Immature natural killer cell (primary cell): ENCODE measurements at regions not wholly inside any gene's neighbourhood (a gene's known extent, or its start where the extent isn't known, plus 50 kb on each side); places are given as distances from the start of the nearest gene placed in this dataset.

Source experiments
- DNase-seq, 3 donors: peaks; one replicate each; pipeline ENCODE4 v3.0.0; 2022; ENCODE audit warnings: mixed read lengths in 1 of 3
- H3K27ac Mint-ChIP-seq, 6 donors: one replicate each; pipeline ENCODE4 v1.8.0; 2020; ENCODE audit warnings: mixed read lengths in 6 of 6, mild to moderate bottlenecking in 5 of 6, inconsistent platforms in 4 of 6, moderate library complexity in 3 of 6
- H3K27me3 Mint-ChIP-seq, 3 donors: one replicate each; pipeline ENCODE4 v1.8.0; 2020 to 2021; ENCODE audit warnings: low read depth in 3 of 3, mild to moderate bottlenecking in 3 of 3, mixed read lengths in 3 of 3, moderate library complexity in 3 of 3, inconsistent platforms in 1 of 3
- H3K36me3 Mint-ChIP-seq, 3 donors: one replicate each; pipeline ENCODE4 v1.8.0; 2020; ENCODE audit warnings: mixed read lengths in 3 of 3, inconsistent platforms in 2 of 3, mild to moderate bottlenecking in 2 of 3
- H3K4me1 Mint-ChIP-seq, 2 donors: one replicate each; pipeline ENCODE4 v1.8.0; 2020; ENCODE audit warnings: inconsistent platforms in 2 of 2, mild to moderate bottlenecking in 2 of 2, mixed read lengths in 2 of 2, moderate library complexity in 1 of 2
- H3K4me3 Mint-ChIP-seq, 5 donors: one replicate each; pipeline ENCODE4 v1.8.0; 2020; ENCODE audit warnings: mild to moderate bottlenecking in 5 of 5, mixed read lengths in 5 of 5, inconsistent platforms in 3 of 5, moderate library complexity in 3 of 5
- H3K9me3 Mint-ChIP-seq, 6 donors: one replicate each; pipeline ENCODE4 v1.8.0; 2020; ENCODE audit warnings: mild to moderate bottlenecking in 6 of 6, mixed read lengths in 6 of 6, inconsistent platforms in 4 of 6, moderate library complexity in 3 of 6

- no peak overlapping the region for H3K27ac Mint-ChIP-seq
- H3K9me3 Mint-ChIP-seq: no peaks in the 10 kb centered on the region
- peaks cover 0 to 21% (median 0%) of the 10 kb centered on the region in 3 donors for H3K27me3 Mint-ChIP-seq
- H3K36me3 Mint-ChIP-seq: no peaks in the 10 kb centered on the region
- H3K4me3 Mint-ChIP-seq: no peak overlapping the region
- H3K4me1 Mint-ChIP-seq: no peaks in the 10 kb centered on the region
- DNase-seq: no peak
Observed at GRCh38 chr18:77482190-77483085, 232.8 kb downstream of the GALR1 start.

DNA sequence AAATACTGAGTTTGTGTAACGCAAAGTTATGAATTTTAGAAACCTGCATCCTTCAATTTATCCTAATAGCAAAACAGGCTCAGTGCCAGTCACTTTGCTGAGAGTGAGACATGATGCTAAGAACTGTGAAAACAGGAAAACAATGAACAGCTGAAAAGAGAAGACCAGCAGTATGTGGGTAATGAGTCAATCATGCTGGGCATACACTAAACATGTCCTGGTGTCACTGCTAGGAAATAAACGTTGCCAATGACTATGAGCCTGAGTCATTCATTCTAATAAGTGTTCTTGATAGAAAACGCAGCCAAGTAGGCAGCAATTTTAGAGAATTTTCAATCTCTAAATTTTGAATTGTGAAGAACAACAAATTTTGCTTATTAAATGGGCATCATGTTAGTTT is 237.3 kb downstream of the GALR1 start:
- no peak overlapping the region for H3K4me3 Mint-ChIP-seq

GRCh38 chr18:77487951-77488740 is 238.5 kb downstream of the GALR1 start:
- Mint-ChIP-seq H3K27me3 (peaks cover 3 to 17% (median 5%) of the 10 kb centered on the region in 3 donors), H3K27ac (no peak overlapping the region), H3K9me3 (no peaks in the 10 kb centered on the region), H3K36me3 (peaks cover 0 to 3% (median 0%) of the 10 kb centered on the region in 3 donors), H3K4me1 (no peaks in the 10 kb centered on the region), H3K4me3 (no peak overlapping the region)
- no peak for DNase-seq

More for the DNA sequence above, 237.3 kb downstream of the GALR1 start:
- Mint-ChIP-seq H3K27ac (no peak overlapping the region), H3K36me3 (peaks cover 0 to 3% (median 0%) of the 10 kb centered on the region in 3 donors), H3K4me1 (no peaks in the 10 kb centered on the region), H3K9me3 (no peaks in the 10 kb centered on the region), H3K27me3 (peaks cover 2 to 17% (median 5%) of the 10 kb centered on the region in 3 donors)
- DNase-seq: no peak

- no peak for DNase-seq
- no peak overlapping the region for H3K4me3 Mint-ChIP-seq
- no peaks in the 10 kb centered on the region for H3K9me3 Mint-ChIP-seq
- H3K27me3 Mint-ChIP-seq: peaks cover 2 to 3% (median 3%) of the 10 kb centered on the region in 3 donors
- no peaks in the 10 kb centered on the region for H3K36me3 Mint-ChIP-seq
- no peaks in the 10 kb centered on the region for H3K4me1 Mint-ChIP-seq
- H3K27ac Mint-ChIP-seq: no peak overlapping the region
Observed at GRCh38 chr18:77495079-77495478, 245.4 kb downstream of the GALR1 start.

DNA sequence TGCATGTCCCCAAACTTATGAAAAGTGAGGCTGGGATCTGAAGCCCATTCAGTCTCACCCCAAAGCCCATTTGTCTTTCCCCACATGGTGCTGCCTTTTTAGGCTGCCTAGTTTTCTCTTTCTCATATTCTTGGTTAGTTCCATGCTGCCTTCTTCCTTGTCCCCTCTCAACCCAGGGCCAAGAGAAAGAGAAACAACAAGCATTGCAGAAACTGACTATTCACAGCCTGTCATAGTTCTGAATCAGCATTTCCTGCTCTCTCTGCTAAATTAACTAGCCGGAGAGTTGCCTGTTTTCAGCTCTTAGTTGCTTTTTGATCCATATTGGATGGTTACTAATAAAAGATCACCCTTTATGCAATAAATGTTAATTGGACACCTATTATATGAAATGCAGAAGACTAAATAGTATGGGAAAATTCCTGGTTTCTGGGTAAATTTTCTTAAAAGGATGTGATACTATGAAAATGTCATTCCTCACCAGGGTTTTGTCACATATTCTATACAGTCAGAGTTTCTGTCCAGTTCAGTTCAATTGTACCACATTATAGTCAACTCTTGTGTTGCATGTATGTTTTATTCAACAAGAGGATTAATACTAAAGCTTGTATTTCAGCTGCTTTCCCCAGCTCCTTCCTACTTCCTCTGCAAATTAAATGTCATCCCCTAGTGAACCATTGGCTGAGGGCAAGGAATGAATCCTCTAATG is 246.5 kb downstream of the GALR1 start:
- Mint-ChIP-seq H3K27me3 (peaks cover 2 to 3% (median 3%) of the 10 kb centered on the region in 3 donors), H3K4me3 (no peak overlapping the region), H3K36me3 (no peaks in the 10 kb centered on the region), H3K27ac (no peak overlapping the region), H3K4me1 (no peaks in the 10 kb centered on the region), H3K9me3 (no peaks in the 10 kb centered on the region)
- DNase-seq: no peak

DNA sequence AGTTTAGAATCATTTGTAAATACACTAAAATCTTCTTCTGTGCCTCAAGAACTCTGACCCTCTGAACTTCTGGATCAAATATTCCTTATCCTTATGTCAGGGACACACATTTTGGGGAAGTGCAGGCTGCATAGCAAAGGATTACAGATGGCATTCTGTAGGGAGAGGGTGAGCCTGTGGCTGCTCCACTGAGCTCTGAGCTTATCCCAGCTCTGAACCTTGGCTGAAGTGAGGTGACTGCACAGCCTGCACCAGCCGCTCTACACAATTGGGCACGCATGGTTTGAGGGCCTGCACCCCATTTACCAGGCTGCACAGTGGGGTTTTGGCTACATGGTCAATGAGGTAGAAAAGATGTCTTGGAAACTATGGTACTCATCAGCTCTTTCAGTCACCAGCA is 251.6 kb downstream of the GALR1 start:
- DNase-seq: no peak
- Mint-ChIP-seq H3K27ac (no peak overlapping the region), H3K36me3 (no peaks in the 10 kb centered on the region)

GRCh38 chr18:77505499-77505898 is 255.9 kb downstream of the GALR1 start:
- Mint-ChIP-seq H3K4me1 (no peaks in the 10 kb centered on the region), H3K36me3 (no peaks in the 10 kb centered on the region), H3K27ac (no peak overlapping the region), H3K9me3 (no peaks in the 10 kb centered on the region), H3K4me3 (no peak overlapping the region), H3K27me3 (peaks cover 0 to 4% (median 3%) of the 10 kb centered on the region in 3 donors)
- DNase-seq: no peak

More for the DNA sequence above, 251.6 kb downstream of the GALR1 start:
- Mint-ChIP-seq H3K9me3 (no peaks in the 10 kb centered on the region), H3K4me1 (no peaks in the 10 kb centered on the region), H3K4me3 (no peak overlapping the region), H3K27me3 (peaks cover 2 to 4% (median 3%) of the 10 kb centered on the region in 3 donors)

DNA sequence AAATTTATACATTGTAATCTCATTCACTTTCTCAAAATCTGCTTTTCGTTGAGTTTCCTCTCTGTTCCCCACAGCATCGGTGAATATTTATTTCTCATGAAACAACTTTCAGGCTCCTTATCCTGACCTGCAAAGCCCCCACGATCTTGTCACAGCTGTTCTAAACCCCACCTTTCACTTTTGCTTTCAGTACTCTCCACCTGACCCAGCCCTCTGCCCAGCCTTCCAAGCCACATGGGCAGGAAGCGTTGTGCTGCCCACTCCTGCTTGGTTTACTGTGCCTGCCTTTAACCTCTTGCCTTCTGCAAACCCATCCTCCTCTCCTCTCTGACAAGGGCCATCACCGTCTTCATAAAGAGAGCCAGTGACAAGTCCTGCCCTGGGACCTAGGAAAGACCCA is 262.5 kb downstream of the GALR1 start:
- H3K4me3 Mint-ChIP-seq: no peak overlapping the region
- H3K4me1 Mint-ChIP-seq: no peaks in the 10 kb centered on the region
- peaks cover 0 to 6% (median under 1%) of the 10 kb centered on the region in 6 donors for H3K9me3 Mint-ChIP-seq
- no peak overlapping the region for H3K27ac Mint-ChIP-seq
- peaks cover 5 to 11% (median 7%) of the 10 kb centered on the region in 3 donors for H3K27me3 Mint-ChIP-seq
- DNase-seq: no peak
- no peaks in the 10 kb centered on the region for H3K36me3 Mint-ChIP-seq

- H3K36me3 Mint-ChIP-seq: no peaks in the 10 kb centered on the region
- H3K4me1 Mint-ChIP-seq: no peaks in the 10 kb centered on the region
- H3K27ac Mint-ChIP-seq: no peak overlapping the region
- H3K27me3 Mint-ChIP-seq: peaks cover 2 to 4% (median 2%) of the 10 kb centered on the region in 3 donors
- peaks cover 0 to 6% (median 2%) of the 10 kb centered on the region in 6 donors for H3K9me3 Mint-ChIP-seq
- no peak for DNase-seq
- H3K4me3 Mint-ChIP-seq: no peak overlapping the region
Observed at GRCh38 chr18:77517901-77518300, 268.3 kb downstream of the GALR1 start.

DNA sequence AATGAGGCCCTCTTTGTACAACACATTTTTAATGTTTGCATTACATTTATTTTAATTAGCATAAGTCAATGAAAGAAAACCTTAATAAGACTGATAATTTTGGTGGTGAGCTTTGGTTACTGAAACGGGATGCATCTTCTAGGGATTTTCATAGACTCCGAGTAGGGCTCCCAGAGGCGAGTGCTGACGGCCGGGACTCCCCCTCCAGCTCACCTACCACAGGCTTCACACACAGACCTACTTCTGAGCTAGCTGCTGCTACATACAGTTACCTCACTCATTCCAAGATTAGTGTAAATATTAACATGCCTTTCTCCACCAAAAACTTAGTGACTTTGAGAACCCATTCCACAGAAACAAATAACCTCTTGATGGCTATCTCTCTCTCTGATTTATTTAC is 271.1 kb downstream of the GALR1 start:
- H3K4me1 Mint-ChIP-seq: no peaks in the 10 kb centered on the region
- H3K4me3 Mint-ChIP-seq: no peak overlapping the region
- H3K27ac Mint-ChIP-seq: no peak overlapping the region
- peaks cover 0 to 4% (median 0%) of the 10 kb centered on the region in 6 donors for H3K9me3 Mint-ChIP-seq
- H3K36me3 Mint-ChIP-seq: no peaks in the 10 kb centered on the region
- peaks cover 0 to 2% (median under 1%) of the 10 kb centered on the region in 3 donors for H3K27me3 Mint-ChIP-seq
- no peak for DNase-seq

GRCh38 chr18:77522051-77522675 is 272.5 kb downstream of the GALR1 start:
- H3K4me3 Mint-ChIP-seq: no peak overlapping the region
- DNase-seq: no peak
- peaks cover 0 to 4% (median 0%) of the 10 kb centered on the region in 6 donors for H3K9me3 Mint-ChIP-seq
- no peak overlapping the region for H3K27ac Mint-ChIP-seq
- peaks cover 0 to 4% (median 0%) of the 10 kb centered on the region in 3 donors for H3K27me3 Mint-ChIP-seq
- H3K4me1 Mint-ChIP-seq: no peaks in the 10 kb centered on the region
- H3K36me3 Mint-ChIP-seq: no peaks in the 10 kb centered on the region

DNA sequence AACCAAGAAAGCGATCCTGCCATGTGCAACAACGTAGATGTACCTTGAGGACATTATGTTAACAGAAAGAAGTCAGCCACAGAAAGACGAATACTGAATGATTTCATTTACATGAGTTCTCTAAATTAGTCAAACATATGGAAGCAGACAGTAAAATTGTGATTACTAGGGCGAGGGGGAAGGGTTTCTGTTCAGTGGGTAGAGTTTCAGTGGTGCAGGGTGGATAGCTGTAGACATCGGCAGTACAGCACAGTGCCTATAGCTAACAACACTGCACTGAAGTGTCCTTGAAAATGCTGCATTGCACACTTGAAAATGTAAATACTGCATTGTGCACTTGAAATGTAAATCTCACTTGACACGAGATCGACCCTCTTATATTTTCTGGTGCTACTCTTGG is 275.3 kb downstream of the GALR1 start:
- Mint-ChIP-seq H3K27ac (no peak overlapping the region), H3K36me3 (no peaks in the 10 kb centered on the region), H3K27me3 (peaks cover 0 to 4% (median 2%) of the 10 kb centered on the region in 3 donors), H3K9me3 (peaks cover 0 to 4% (median 0%) of the 10 kb centered on the region in 6 donors), H3K4me3 (no peak overlapping the region), H3K4me1 (no peaks in the 10 kb centered on the region)
- no peak for DNase-seq

DNA sequence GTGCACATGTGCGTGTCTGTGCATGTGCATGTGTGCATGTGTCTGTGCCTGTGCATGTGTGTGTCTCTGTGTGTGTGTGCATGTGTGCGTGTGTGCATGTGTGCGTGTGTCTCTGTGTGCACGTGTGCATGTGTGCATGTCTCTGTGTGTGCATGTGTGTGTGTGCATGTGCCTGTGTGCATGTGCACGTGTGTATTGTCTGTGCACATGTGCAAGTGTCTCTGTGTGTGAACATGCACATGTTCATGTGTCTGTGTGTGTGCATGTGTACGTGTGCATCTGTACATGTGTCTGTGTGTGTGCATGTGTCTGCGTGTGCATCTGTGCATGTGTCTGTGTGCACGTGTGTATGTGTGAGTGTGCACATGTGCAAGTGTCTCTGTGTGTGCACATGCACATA is 277.3 kb downstream of the GALR1 start:
- DNase-seq: no peak
- Mint-ChIP-seq H3K27me3 (peaks cover 0 to 4% (median 2%) of the 10 kb centered on the region in 3 donors), H3K9me3 (peaks cover 0 to 2% (median 0%) of the 10 kb centered on the region in 6 donors), H3K27ac (no peak overlapping the region), H3K4me1 (no peaks in the 10 kb centered on the region), H3K4me3 (no peak overlapping the region), H3K36me3 (no peaks in the 10 kb centered on the region)
